Tibial artery (tissue), 4 donors: ENCODE measurements at regions not wholly inside any gene's neighbourhood (a gene's known extent, or its start where the extent isn't known, plus 50 kb on each side); places are given as distances from the start of the nearest gene placed in this dataset.
"Not testable (repeated sequence)": the region's sequence is repeated elsewhere in the genome, so short reads cannot be mapped to it uniquely, and the experiment has no call there.

Source experiments
- DNase-seq, 2 donors: peaks; one replicate each; pipeline ENCODE4 v3.0.0-alpha.2; 2019
- H3K27ac ChIP-seq, 2 donors: fragments of 200-600 bp; sonication (generic) in 1 of 2; 1 replicate in 1 of 2; 2 replicates in 1 of 2; pipeline ENCODE4 v1.5.1; 2018 to 2019; ENCODE audit warnings: mild to moderate bottlenecking in 1 of 2
- H3K27me3 ChIP-seq, 2 donors: fragments of 200-600 bp; sonication (generic) in 1 of 2; one replicate each; pipeline versions ENCODE4 v1.5.1 to v1.6.0; 2016 to 2019
- H3K36me3 ChIP-seq, 3 donors: fragments of 200-600 bp; sonication (generic) in 2 of 3; one replicate each; pipeline ENCODE4 v1.5.1; 2016 to 2019; ENCODE audit warnings: mild to moderate bottlenecking in 2 of 3
- H3K4me1 ChIP-seq, 4 donors: fragments of 200-600 bp; sonication (generic) in 2 of 4; 1 replicate in 3 of 4; 2 replicates in 1 of 4; pipeline ENCODE4 v1.5.1; 2016 to 2019
- H3K4me3 ChIP-seq, 2 donors: fragments of 200-600 bp; sonication (generic) in 1 of 2; 1 replicate in 1 of 2; 2 replicates in 1 of 2; pipeline ENCODE4 v1.5.1; 2018 to 2019; ENCODE audit warnings: mild to moderate bottlenecking in 2 of 2
- H3K9me3 ChIP-seq, 3 donors: fragments of 200-600 bp; sonication (generic) in 1 of 3; one replicate each; pipeline ENCODE4 v1.5.1; 2016 to 2019
- CTCF ChIP-seq, 2 experiments: fragments of 200-600 bp in 1 of 2; fragments of 450-650 bp in 1 of 2; IDR thresholded peaks; one replicate each; pipeline ENCODE4 v1.5.1; 2017 to 2019; ENCODE audit warnings: antibody characterized with exemption in 2 of 2, mild to moderate bottlenecking in 1 of 2, moderate library complexity in 1 of 2
- intact Hi-C: fragments of 100-400 bp; cut with DNase I; formaldehyde crosslinking; loops from one replicate; pipeline ENCODE4 v1.15.0; 2023; ENCODE audit warnings: low total_unique reads

DNA sequence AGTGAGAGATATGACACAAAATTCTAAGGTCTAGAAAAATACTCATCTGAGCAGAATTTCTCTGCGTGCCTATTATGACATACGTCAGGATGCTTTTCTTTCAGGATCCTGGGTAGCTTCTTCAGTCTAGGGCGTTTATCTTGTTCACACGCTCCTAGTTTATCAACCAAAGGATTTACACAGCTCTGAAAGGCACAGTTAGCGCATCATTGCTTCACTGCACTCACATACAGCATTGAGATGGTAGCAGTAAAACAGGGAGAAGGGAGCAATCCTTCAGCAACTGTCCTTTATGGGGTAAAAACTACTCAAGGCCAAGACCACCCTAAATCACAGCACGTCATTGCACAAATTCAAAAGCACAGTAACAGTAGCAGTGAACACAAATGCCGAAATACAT, 222.8 kb downstream of the SUCLG1 start:
- TF ChIP-seq CTCF (IDR thresholded peaks at IDR 0.05), result no peak
- no peaks in the 10 kb centered on the region for H3K4me1 ChIP-seq
- H3K4me3 ChIP-seq, result no peak overlapping the region
- H3K9me3 ChIP-seq, result no peaks in the 10 kb centered on the region
- no peaks in the 10 kb centered on the region for H3K27me3 ChIP-seq
- H3K27ac ChIP-seq, result no peak overlapping the region
- no peaks in the 10 kb centered on the region for H3K36me3 ChIP-seq
- intact Hi-C loops, result no loop called here
- DNase-seq, result no peak

DNA sequence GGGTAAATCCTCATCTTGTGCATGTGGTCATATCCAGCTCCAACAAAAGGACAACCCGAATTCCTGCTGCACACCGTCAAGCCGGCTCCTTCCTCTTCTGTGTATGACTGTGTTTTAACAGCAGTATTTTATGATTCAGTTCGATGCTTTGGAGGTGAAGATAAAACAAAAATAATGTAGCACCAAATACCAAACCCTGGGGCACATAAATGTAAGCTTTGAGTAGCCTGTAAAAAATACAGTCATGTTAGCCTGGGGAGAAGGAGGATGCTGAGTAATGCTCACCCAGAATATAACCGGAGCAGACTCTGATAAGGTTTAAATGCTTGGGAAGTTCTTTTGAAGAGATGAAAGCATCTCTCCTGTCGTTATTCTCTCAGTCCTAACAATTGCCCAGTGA, 225.0 kb downstream of the SUCLG1 start:
- TF ChIP-seq CTCF (IDR thresholded peaks at IDR 0.05), result no peak
- no peaks in the 10 kb centered on the region for H3K4me1 ChIP-seq
- intact Hi-C loops, result no loop called here
- H3K36me3 ChIP-seq, result no peaks in the 10 kb centered on the region
- H3K27me3 ChIP-seq, result no peaks in the 10 kb centered on the region
- no peak overlapping the region for H3K27ac ChIP-seq
- DNase-seq, result no peak
- no peak overlapping the region for H3K4me3 ChIP-seq
- no peaks in the 10 kb centered on the region for H3K9me3 ChIP-seq

GRCh38 chr2:84231478-84231877, 227.6 kb downstream of the SUCLG1 start:
- Histone ChIP-seq H3K27me3 (no peaks in the 10 kb centered on the region), H3K4me3 (no peak overlapping the region), H3K4me1 (no peaks in the 10 kb centered on the region), H3K27ac (no peak overlapping the region), H3K9me3 (no peaks in the 10 kb centered on the region), H3K36me3 (no peaks in the 10 kb centered on the region)
- no peak for TF ChIP-seq CTCF (IDR thresholded peaks at IDR 0.05)
- DNase-seq, result no peak
- intact Hi-C loops, result no loop called here

- Histone ChIP-seq H3K9me3 (no peaks in the 10 kb centered on the region), H3K27ac (no peak overlapping the region), H3K4me1 (no peaks in the 10 kb centered on the region), H3K27me3 (no peaks in the 10 kb centered on the region), H3K36me3 (no peaks in the 10 kb centered on the region), H3K4me3 (no peak overlapping the region)
- DNase-seq, result no peak
- intact Hi-C loops, result no loop called here
- no peak for TF ChIP-seq CTCF (IDR thresholded peaks at IDR 0.05)
Measured at GRCh38 chr2:84224121-84224520, 235.0 kb downstream of the SUCLG1 start.

DNA sequence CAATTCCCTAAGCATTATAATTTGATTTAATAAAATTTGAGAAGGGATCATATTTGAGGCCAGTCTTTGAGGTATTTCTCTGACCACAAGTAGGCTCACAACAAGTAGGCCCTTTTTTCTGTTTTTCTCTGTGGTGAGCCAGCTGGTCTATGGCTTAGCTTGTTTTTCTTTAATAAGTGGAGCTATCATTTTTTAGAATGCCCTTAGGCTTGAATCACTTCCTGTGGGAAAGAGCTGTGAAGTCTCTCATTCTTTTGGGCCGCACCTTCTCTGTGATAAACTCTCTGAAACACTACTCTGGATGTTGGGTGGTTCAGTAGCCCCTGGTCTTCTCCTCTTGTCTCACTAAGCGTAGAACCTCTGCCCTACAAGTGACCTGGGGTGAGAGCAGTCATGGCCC, 235.9 kb downstream of the SUCLG1 start:
- no peak for TF ChIP-seq CTCF (IDR thresholded peaks at IDR 0.05)
- no peaks in the 10 kb centered on the region for H3K4me1 ChIP-seq
- DNase-seq, result no peak
- H3K4me3 ChIP-seq, result no peak overlapping the region
- H3K27ac ChIP-seq, result no peak overlapping the region
- no peaks in the 10 kb centered on the region for H3K9me3 ChIP-seq
- H3K36me3 ChIP-seq, result no peaks in the 10 kb centered on the region
- H3K27me3 ChIP-seq, result no peaks in the 10 kb centered on the region
- intact Hi-C loops, result no loop called here

- DNase-seq, H3K4me3 ChIP-seq: not testable (repeated sequence)
Measured at GRCh38 chr2:84221102-84221501, 238.0 kb downstream of the SUCLG1 start.

More at GRCh38 chr2:84221102-84221501, 238.0 kb downstream of the SUCLG1 start:
- intact Hi-C loops, H3K4me1 ChIP-seq, H3K27ac ChIP-seq, H3K27me3 ChIP-seq, H3K36me3 ChIP-seq, H3K9me3 ChIP-seq: not testable (repeated sequence)
